NCI-H1436 (cell line): ENCODE measurements at regions not wholly inside any gene's neighbourhood (a gene's known extent, or its start where the extent isn't known, plus 50 kb on each side); places are given as distances from the start of the nearest gene placed in this dataset.
"Not testable (repeated sequence)": the region's sequence is repeated elsewhere in the genome, so short reads cannot be mapped to it uniquely, and the experiment has no call there.

Experiments used
- DNase-seq: peaks from one replicate; lab custom pipeline; 2025; lab: John Stamatoyannopoulos, UW

DNA sequence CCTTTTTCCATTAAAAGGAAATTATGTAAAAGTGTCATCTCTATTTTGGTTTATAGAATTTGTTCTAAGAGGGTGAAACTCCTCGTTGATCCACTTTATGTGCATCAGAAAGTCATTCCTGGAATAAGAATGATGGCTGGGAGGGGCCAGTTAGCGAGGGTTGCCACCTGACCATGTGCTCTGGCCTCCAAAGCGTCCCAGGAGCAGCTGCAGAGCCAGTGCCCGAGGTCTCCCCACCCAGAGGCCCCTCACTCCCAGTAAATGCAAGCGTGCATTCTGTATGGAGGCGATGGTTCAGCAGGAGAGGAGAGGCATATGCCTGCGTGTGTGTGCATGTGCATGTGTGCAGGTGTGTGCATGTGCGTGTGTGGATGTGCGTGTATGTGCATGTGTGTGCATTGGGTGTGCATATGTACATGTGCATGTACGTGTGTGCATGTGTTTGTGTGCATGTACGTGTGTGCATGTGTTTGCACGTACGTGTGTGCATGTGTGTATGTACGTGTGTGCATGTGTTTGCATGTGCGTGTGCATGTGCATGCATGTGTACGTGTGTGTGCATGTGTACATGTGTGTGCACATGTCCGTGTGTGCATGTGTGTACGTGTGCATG lies 345.8 kb downstream of the TEX29 start:
- no peak for DNase-seq

DNA sequence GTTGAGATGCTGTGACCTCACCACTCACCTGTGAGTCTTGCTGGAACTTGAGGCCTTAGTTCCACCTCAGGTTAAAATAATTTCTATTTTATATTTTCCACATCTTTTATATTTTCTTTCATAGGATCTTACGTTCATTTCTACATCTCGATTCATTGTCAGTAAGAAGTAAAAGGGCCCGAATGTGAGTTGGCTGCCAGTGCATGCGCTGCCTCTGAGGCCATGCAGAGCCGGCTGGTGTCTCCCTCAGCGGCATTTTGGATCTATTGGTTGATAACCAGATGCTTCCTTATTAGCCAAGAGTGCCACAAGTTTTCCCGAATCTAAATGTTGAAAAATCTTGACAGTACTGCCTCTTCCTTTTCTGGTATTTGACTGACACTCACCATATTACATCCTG lies 347.3 kb downstream of the TEX29 start:
- no peak for DNase-seq

- no peak for DNase-seq
These were observed 348.0 kb downstream of the TEX29 start for GRCh38 chr13:111668451-111668850.

DNA sequence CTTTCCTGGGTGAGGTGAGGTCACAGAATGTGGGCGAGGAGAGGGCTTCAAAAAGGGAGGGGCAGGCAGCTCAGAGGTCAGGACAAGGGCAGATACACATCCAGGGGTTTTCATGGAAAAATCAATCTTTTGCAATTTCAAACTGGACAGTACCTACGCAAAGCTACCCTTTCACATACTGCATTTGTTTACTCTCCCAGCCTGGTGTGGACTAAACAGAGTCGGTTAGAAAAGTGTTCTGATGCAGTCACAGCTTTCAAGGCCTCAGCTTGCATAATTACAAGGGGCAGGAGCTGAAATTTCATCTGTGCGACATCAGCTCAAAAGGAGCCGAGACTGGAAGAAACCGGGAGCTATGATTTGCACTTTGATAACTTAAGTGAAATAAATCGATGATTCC lies 351.8 kb downstream of the TEX29 start:
- not testable (repeated sequence) for DNase-seq

GRCh38 chr13:111678120-111678882 lies 357.9 kb downstream of the TEX29 start:
- not testable (repeated sequence) for DNase-seq

DNA sequence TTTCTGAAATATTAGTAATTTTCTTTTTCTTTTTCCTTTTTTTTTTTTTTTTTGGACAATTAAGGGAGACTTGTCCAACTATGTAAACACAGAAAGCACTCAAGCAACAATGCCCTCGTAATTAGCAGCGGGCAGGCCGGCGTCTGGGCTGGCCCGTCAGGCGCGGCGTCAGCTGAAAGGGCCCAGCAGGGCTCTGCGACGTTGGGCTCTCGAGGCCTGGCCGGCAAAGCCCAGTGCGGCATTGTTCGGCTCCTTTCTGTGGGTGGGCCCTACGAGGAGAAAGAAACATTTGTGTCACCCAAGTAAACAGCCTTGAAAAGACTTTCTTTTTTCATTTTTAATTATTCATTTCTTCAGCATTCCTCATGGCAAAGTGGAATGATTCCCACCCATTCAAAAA lies 359.2 kb downstream of the TEX29 start:
- DNase-seq, result not testable (repeated sequence)

DNA sequence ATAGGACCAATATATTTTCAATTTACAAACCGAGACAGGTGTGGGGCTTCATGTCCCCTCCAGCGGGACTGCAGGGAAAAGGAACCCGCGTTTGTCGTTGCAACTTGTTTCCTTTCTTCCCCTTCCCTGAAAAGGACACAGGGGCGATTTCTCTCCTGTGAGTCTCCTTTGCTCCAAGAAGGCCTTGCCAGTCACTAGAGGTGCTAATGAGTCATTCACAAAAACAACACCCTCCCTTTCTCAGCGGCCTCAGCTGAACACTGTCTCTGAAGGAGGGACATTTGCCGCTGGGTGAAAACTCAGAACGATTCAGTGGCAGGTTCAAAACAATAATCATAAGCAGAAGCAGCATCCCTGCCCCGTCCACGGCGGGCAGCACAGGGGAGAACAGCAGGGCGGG lies 359.7 kb downstream of the TEX29 start:
- not testable (repeated sequence) for DNase-seq

GRCh38 chr13:111692028-111692427 lies 371.6 kb downstream of the TEX29 start:
- not testable (repeated sequence) for DNase-seq

DNA sequence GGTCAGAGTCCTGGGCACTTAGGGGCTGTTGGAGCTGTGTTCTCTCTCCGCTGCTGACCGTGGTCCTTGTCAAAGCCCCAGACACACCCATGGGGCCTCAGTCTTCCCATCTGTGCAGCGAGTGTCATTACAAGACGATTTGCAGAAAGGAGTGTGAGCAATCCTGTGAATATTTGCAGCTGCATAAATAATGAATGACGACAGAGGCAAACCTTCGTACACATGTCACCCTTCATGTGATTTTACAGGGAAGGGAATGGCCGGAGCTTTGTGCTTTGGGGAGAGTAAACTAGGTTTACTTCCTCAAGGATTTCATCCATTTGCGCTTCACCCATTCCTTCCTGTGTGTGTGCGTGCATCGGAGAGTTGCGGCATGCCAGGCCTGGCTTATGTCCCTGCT lies 370.8 kb upstream of the SOX1 start:
- not testable (repeated sequence) for DNase-seq

DNA sequence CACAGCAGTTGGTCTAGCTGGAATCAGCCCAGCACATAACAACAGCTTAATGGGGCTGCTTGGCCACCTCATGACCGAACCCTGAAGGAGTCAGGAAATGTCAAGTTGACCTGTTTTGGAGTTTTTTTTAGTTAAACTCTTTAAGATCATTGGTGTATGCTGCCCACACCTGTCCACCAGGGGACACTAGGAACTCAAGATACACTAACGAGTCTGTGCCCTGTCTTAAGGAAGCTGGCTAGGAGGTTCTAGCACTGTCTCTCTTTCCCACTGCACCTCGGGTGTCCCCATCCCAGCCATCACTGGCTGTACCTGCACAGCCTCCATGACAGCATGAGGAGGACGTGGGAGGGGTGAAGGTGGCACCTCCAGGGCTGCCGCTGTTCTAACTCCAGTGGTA lies 364.9 kb upstream of the SOX1 start:
- DNase-seq, result not testable (repeated sequence)
